GM12878 (cell line): ENCODE measurements at regions not wholly inside any gene's neighbourhood (a gene's known extent, or its start where the extent isn't known, plus 50 kb on each side); places are given as distances from the start of the nearest gene placed in this dataset.

Experiments
- ATAC-seq: fragments of 200-7000 bp; cut with Tn5 transposase; 3 replicates; pipeline ENCODE4 v1.9.1; 2020; ENCODE audit warnings: mild to moderate bottlenecking, moderate library complexity
- BruUV-seq: library from RNA; stranded (reverse); fragments of 400-500 nt; replicated peaks from 2 replicates; lab custom pipeline; 2021; lab: Mats Ljungman, UMichigan
- CTCF ChIA-PET: fragments of 300-600 bp; sonication (Branson Sonifier 250); formaldehyde crosslinking; extraction: SDS; loops from one replicate; lab custom pipeline; 2021; ENCODE audit warnings: inconsistent platforms; lab: Yijun Ruan, JAX
- POLR2A ChIA-PET: fragments of 350-600 bp; formaldehyde crosslinking; extraction: SDS; loops from one replicate; lab custom pipeline; 2021; ENCODE audit warnings: inconsistent platforms; lab: Charles Lee
- RAD21 ChIA-PET: fragments of 300-600 bp; sonication (Branson Sonifier 250); formaldehyde crosslinking; loops from one replicate; lab custom pipeline; 2023; ENCODE audit warnings: antibody characterized with exemption; ENCODE audit not compliant: unreplicated experiment; lab: Charles Lee
- SMC1A ChIA-PET: fragments of 300-600 bp; sonication (Branson Sonifier 250); formaldehyde crosslinking; loops from one replicate; lab custom pipeline; 2023; ENCODE audit not compliant: unreplicated experiment, uncharacterized antibody; lab: Charles Lee
- DNase-seq: peaks from one replicate; pipeline ENCODE4 v3.0.0-alpha.2; 2011; ENCODE audit warnings: low read depth, low spot score
- FAIRE-seq: peaks from 3 replicates; lab custom pipeline; 2011; peaks lifted over from hg19 to GRCh38; lab: Jason Lieb, UNC
- H2AFZ ChIP-seq: 2 replicates; pipeline ENCODE4 v1.6.0; 2011; ENCODE audit warnings: low read depth, low read length, control low read depth; ENCODE audit not compliant: control insufficient read depth
- H3K27ac ChIP-seq: 2 replicates; pipeline ENCODE4 v1.5.1; 2011; ENCODE audit warnings: control low read depth; ENCODE audit not compliant: control insufficient read depth, insufficient read depth
- H3K27me3 ChIP-seq, 2 experiments: replicated peaks in 1 of 2; 2 replicates each; pipeline versions ENCODE4 v1.6.0 to v1.6.1; 2011; ENCODE audit warnings: low read length in 1 of 2; ENCODE audit not compliant: control insufficient read depth in 2 of 2, insufficient read depth in 2 of 2
- H3K36me3 ChIP-seq, 2 experiments: 2 replicates each; pipeline ENCODE4 v1.5.1; 2011; ENCODE audit warnings: low read length in 1 of 2; ENCODE audit not compliant: control insufficient read depth in 2 of 2, insufficient read depth in 2 of 2
- H3K4me1 ChIP-seq: 2 replicates; pipeline ENCODE4 v1.6.1; 2011; ENCODE audit warnings: mild to moderate bottlenecking, low read length, moderate library complexity, mixed read lengths; ENCODE audit not compliant: control insufficient read depth, insufficient read depth
- H3K4me2 ChIP-seq: 2 replicates; pipeline ENCODE4 v1.6.0; 2011; ENCODE audit warnings: control low read depth; ENCODE audit not compliant: control insufficient read depth, insufficient read depth
- H3K4me3 ChIP-seq: fragments of 200-600 bp; sonication (generic); 2 replicates; pipeline ENCODE4 v1.5.1; 2016
- H3K79me2 ChIP-seq: 2 replicates; pipeline ENCODE4 v1.6.0; 2011; ENCODE audit warnings: low read length; ENCODE audit not compliant: control insufficient read depth, insufficient read depth
- H3K9ac ChIP-seq: 2 replicates; pipeline ENCODE4 v1.8.0; 2011; ENCODE audit warnings: low read length, control low read depth, mixed read lengths; ENCODE audit not compliant: control insufficient read depth, insufficient read depth
- H3K9me3 ChIP-seq: replicated peaks from 3 replicates; pipeline ENCODE4 v1.5.1; 2011; ENCODE audit warnings: mild to moderate bottlenecking, low read length; ENCODE audit not compliant: control insufficient read depth, insufficient read depth
- H4K20me1 ChIP-seq: 2 replicates; pipeline ENCODE4 v1.6.0; 2011; ENCODE audit not compliant: control insufficient read depth, insufficient read depth
- ATF7 ChIP-seq: fragments of 450-650 bp; IDR thresholded peaks from 2 replicates; pipeline ENCODE4 v1.6.1; 2016; ENCODE audit warnings: low read depth, mild to moderate bottlenecking
- CBX5 ChIP-seq: sonication (generic); IDR thresholded peaks from 2 replicates; pipeline ENCODE4 v1.6.1; 2016; ENCODE audit warnings: low read depth, moderate library complexity, mild to moderate bottlenecking, inconsistent platforms
- EED ChIP-seq: sonication (generic); IDR thresholded peaks from 2 replicates; pipeline ENCODE4 v1.6.1; 2016; ENCODE audit warnings: antibody characterized with exemption, low read depth
- MAX ChIP-seq: IDR thresholded peaks from 2 replicates; pipeline ENCODE4 v1.6.1; 2012; ENCODE audit warnings: low read depth, low read length, improper control_type of control experiment
- NFIC ChIP-seq: IDR thresholded peaks from 2 replicates; pipeline ENCODE4 v1.6.1; 2012; ENCODE audit warnings: low read depth, mild to moderate bottlenecking, inconsistent platforms, low read length, moderate library complexity
- RB1 ChIP-seq: fragments of 450-650 bp; formaldehyde crosslinking; IDR thresholded peaks from 2 replicates; pipeline ENCODE4 v1.6.1; 2017; ENCODE audit warnings: mild to moderate bottlenecking, borderline replicate concordance
- RCOR1 ChIP-seq: conservative IDR thresholded peaks from 2 replicates; pipeline ENCODE4 v1.6.1; 2012; ENCODE audit warnings: low read depth, low read length, improper control_type of control experiment
- RUNX3 ChIP-seq: IDR thresholded peaks from 2 replicates; pipeline ENCODE4 v1.6.1; 2012; ENCODE audit warnings: low read length, inconsistent platforms
- SUZ12 ChIP-seq: fragments of 200-600 bp; sonication (generic); IDR thresholded peaks from one replicate; pipeline ENCODE4 v1.6.1; 2018; ENCODE audit warnings: antibody characterized with exemption, mild to moderate bottlenecking; ENCODE audit not compliant: unreplicated experiment
- ZZZ3 ChIP-seq: IDR thresholded peaks from 2 replicates; pipeline ENCODE4 v1.6.1; 2011; ENCODE audit warnings: low read depth; ENCODE audit not compliant: control insufficient read depth, insufficient read length
- WGBS: methylation state at CpG from one replicate; pipeline ENCODE4 v1.1.6; 2016; ENCODE audit warnings: low lambda C conversion rate; ENCODE audit not compliant: insufficient replicate concordance, insufficient coverage; ENCODE audit errors: missing lambda C conversion rate; 5-methylcytosine and 5-hydroxymethylcytosine counted together
- in situ Hi-C: fragments of 300-500 bp; cut with MboI; formaldehyde crosslinking; loops from 9 replicates; pipeline ENCODE4 v1.14.3; 2018; ENCODE audit warnings: mixed read lengths
- intact Hi-C: fragments of 100-400 bp; cut with micrococcal nuclease; formaldehyde crosslinking; loops from one replicate; pipeline ENCODE4 v1.14.2; 2022; ENCODE audit not compliant: unreplicated experiment

DNA sequence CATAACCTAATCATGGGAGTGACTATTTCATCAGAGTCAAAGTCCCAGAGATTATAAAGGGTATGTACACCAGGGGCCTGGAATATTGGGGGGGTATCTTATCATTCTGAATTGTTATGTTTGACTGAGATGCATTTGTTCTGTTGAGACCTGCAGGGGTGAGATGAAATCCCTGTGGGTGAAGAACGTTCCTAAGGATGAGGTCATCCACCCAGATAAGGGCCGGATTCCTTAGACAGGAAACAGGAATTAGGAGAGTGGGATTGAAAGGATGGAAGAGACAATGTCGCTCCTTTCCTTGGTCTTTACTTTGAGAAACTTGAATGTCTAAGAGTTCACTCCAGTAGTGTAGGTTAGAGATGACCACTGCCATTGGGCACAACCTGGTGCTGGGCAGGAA, 54.7 kb downstream of the GAS1 start:
- DNase-seq (no peak), FAIRE-seq (no peak)
- H3K27me3 ChIP-seq: no peaks in the 10 kb centered on the region
- no peaks in the 10 kb centered on the region for H3K4me1 ChIP-seq
- POLR2A ChIA-PET: no interaction called here
- RAD21 ChIA-PET: no interaction called here
- WGBS: 0% methylated on average over 3 of the region's 3 CpGs
- H3K79me2 ChIP-seq: no peaks in the 10 kb centered on the region
- no peaks in the 10 kb centered on the region for H3K9me3 ChIP-seq
- H4K20me1 ChIP-seq: no peaks in the 10 kb centered on the region
- no peak overlapping the region for H2AFZ ChIP-seq
- intact Hi-C loops: no loop called here
- in situ Hi-C loops: no loop called here
- no peak overlapping the region for H3K4me3 ChIP-seq
- CTCF ChIA-PET: no interaction called here
- H3K36me3 ChIP-seq: no peaks in the 10 kb centered on the region
- SMC1A ChIA-PET: no interaction called here
- no peak overlapping the region for H3K27ac ChIP-seq
- H3K9ac ChIP-seq: no peak overlapping the region
- no peak overlapping the region for H3K4me2 ChIP-seq
- no peak for TF ChIP-seq CBX5
- no peak for TF ChIP-seq RCOR1
- TF ChIP-seq ATF7: no peak
- no peak for TF ChIP-seq RB1
- TF ChIP-seq EED: no peak
- TF ChIP-seq MAX: no peak
- no peak for TF ChIP-seq ZZZ3
- TF ChIP-seq SUZ12: no peak
- TF ChIP-seq RUNX3: no peak
- TF ChIP-seq NFIC: no peak
- TF ChIP-seq, all 136 proteins: peak for 0
- no peak for ATAC-seq
- no TSS peak for BruUV-seq
